ENCODE measurements at regions not wholly inside any gene's neighbourhood (a gene's known extent, or its start where the extent isn't known, plus 50 kb on each side); places are given as distances from the start of the nearest gene placed in this dataset.

DNA sequence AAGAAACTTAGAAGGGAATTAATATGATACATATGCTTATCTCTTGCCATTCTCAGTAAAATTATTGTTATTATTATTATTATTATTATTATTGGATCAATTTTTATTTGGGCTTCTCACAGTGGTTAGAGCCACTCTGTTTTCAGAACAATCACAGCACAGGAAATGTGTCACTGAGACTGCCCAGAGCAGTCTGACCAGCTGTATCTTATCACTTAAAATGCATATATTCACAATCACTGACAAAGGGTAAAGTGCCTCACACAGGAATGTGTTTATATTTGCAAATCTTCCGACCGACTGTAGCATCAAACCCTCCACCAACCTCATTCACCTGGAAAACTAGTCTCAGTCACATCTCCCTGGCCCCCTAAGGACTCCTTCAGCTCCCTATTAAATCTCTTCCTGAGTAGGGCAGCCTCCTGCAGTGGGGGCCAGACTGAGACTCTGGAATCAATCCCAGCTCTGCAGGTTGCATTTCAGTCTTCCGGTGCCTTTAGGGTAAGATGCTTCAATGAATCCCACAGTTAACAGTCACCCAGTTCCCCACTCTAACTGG lies 738.3 kb upstream of the SLITRK5 start:
- Mint-ChIP-seq H3K27me3 (ENCODE audit: low read depth) (no peaks in the 10 kb centered on the region), H3K27ac (no peak overlapping the region), H3K4me1 (peaks cover 2% of the 10 kb centered on the region), H3K36me3 (no peaks in the 10 kb centered on the region), H3K4me3 (no peak overlapping the region), H3K9me3 (no peaks in the 10 kb centered on the region)
- TF ChIP-seq CTCF (IDR thresholded peaks at IDR 0.05; ENCODE audit: unreplicated experiment) = no peak
- no peak for DNase-seq (ENCODE audit: low spot score in 2 of 2, unreplicated experiment in 2 of 2)

DNA sequence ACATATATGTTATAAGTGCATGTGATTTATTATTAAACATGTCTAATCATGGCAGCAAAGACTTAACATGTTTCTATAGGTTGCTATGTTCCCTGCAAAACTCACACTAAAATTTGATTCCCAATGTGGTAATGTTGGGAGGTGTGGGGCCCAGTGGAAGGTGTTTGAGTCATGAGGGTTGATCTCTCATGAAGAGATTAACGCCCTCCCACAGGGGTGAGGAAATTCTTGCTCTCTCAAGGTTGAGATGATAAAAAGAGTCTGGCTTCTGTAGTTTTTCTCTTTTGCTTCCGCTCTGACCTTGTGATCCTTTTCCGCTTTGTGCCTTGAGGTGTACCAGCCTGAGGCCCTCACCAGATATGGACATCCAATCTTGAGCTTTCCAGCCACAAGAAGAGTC lies 737.5 kb upstream of the SLITRK5 start:
- Mint-ChIP-seq H3K36me3 (no peaks in the 10 kb centered on the region), H3K27me3 (ENCODE audit: low read depth) (no peaks in the 10 kb centered on the region), H3K27ac (no peak overlapping the region), H3K9me3 (no peaks in the 10 kb centered on the region), H3K4me1 (peaks cover 2% of the 10 kb centered on the region), H3K4me3 (no peak overlapping the region)
- TF ChIP-seq CTCF (IDR thresholded peaks at IDR 0.05; ENCODE audit: unreplicated experiment) = no peak
- DNase-seq (ENCODE audit: low spot score in 2 of 2, unreplicated experiment in 2 of 2) = no peak

- Mint-ChIP-seq H3K27me3 (ENCODE audit: low read depth) (no peaks in the 10 kb centered on the region), H3K4me1 (peaks cover 2% of the 10 kb centered on the region), H3K27ac (no peak overlapping the region), H3K36me3 (no peaks in the 10 kb centered on the region), H3K9me3 (peaks cover 5% of the 10 kb centered on the region), H3K4me3 (no peak overlapping the region)
- no peak for DNase-seq (ENCODE audit: low spot score in 2 of 2, unreplicated experiment in 2 of 2)
- no peak for TF ChIP-seq CTCF (IDR thresholded peaks at IDR 0.05; ENCODE audit: unreplicated experiment)
Measured at GRCh38 chr13:86937316-86937715, 733.9 kb upstream of the SLITRK5 start.

- Mint-ChIP-seq H3K27me3 (ENCODE audit: low read depth) (no peaks in the 10 kb centered on the region), H3K9me3 (peaks cover 2% of the 10 kb centered on the region), H3K27ac (no peak overlapping the region), H3K4me1 (no peaks in the 10 kb centered on the region), H3K36me3 (no peaks in the 10 kb centered on the region), H3K4me3 (no peak overlapping the region)
- TF ChIP-seq CTCF (IDR thresholded peaks at IDR 0.05; ENCODE audit: unreplicated experiment) = no peak
- DNase-seq (ENCODE audit: low spot score in 2 of 2, unreplicated experiment in 2 of 2) = no peak
Measured at GRCh38 chr13:86945584-86945983, 725.6 kb upstream of the SLITRK5 start.

GRCh38 chr13:86946734-86947133 lies 724.4 kb upstream of the SLITRK5 start:
- no peaks in the 10 kb centered on the region for H3K9me3 Mint-ChIP-seq
- H3K4me3 Mint-ChIP-seq = no peak overlapping the region
- H3K27ac Mint-ChIP-seq = no peak overlapping the region
- H3K4me1 Mint-ChIP-seq = no peaks in the 10 kb centered on the region
- no peaks in the 10 kb centered on the region for H3K36me3 Mint-ChIP-seq
- no peak for DNase-seq (ENCODE audit: low spot score in 2 of 2, unreplicated experiment in 2 of 2)
- no peak for TF ChIP-seq CTCF (IDR thresholded peaks at IDR 0.05; ENCODE audit: unreplicated experiment)
- H3K27me3 Mint-ChIP-seq (ENCODE audit: low read depth) = no peaks in the 10 kb centered on the region

- Mint-ChIP-seq H3K36me3 (no peaks in the 10 kb centered on the region), H3K27me3 (ENCODE audit: low read depth) (no peaks in the 10 kb centered on the region), H3K27ac (no peak overlapping the region), H3K4me1 (no peaks in the 10 kb centered on the region), H3K4me3 (no peak overlapping the region), H3K9me3 (peaks cover 17% of the 10 kb centered on the region)
- DNase-seq (ENCODE audit: low spot score in 2 of 2, unreplicated experiment in 2 of 2) = no peak
- no peak for TF ChIP-seq CTCF (IDR thresholded peaks at IDR 0.05; ENCODE audit: unreplicated experiment)
Measured at GRCh38 chr13:86954341-86954740, 716.8 kb upstream of the SLITRK5 start.

Measured in mesothelial cell of epicardium (in vitro differentiated cells).